Activated B cell treated with CpG ODN at 0.5 μM for 24 hours (primary cell): ENCODE measurements at regions not wholly inside any gene's neighbourhood (a gene's known extent, or its start where the extent isn't known, plus 50 kb on each side); places are given as distances from the start of the nearest gene placed in this dataset.

Source experiments
- ATAC-seq: fragments of 200-7000 bp; cut with Tn5 transposase; one replicate; pipeline ENCODE4 v1.10.0; 2021; ENCODE audit warnings: low read depth, mild to moderate bottlenecking, moderate library complexity
- CTCF ChIA-PET: fragments of 350-600 bp; sonication (Branson Sonifier 250); formaldehyde crosslinking; loops from one replicate; lab custom pipeline; 2021; ENCODE audit warnings: antibody characterized with exemption; lab: Charles Lee
- POLR2A ChIA-PET: fragments of 350-600 bp; sonication (Branson Sonifier 250); formaldehyde crosslinking; loops from one replicate; lab custom pipeline; 2021; ENCODE audit warnings: antibody characterized with exemption; lab: Charles Lee
- DNase-seq: peaks from one replicate; pipeline ENCODE4 v3.0.0; 2022
- H3K27ac Mint-ChIP-seq: one replicate; pipeline ENCODE4 v1.8.0; 2020; ENCODE audit warnings: mixed read lengths
- H3K27me3 Mint-ChIP-seq: one replicate; pipeline ENCODE4 v1.8.0; 2021; ENCODE audit warnings: mixed read lengths
- H3K36me3 Mint-ChIP-seq: one replicate; pipeline ENCODE4 v1.8.0; 2021; ENCODE audit warnings: low read depth, mixed read lengths
- H3K4me1 Mint-ChIP-seq: one replicate; pipeline ENCODE4 v1.8.0; 2021; ENCODE audit warnings: mixed read lengths
- H3K4me3 Mint-ChIP-seq: one replicate; pipeline ENCODE4 v1.8.0; 2020; ENCODE audit warnings: mild to moderate bottlenecking, mixed read lengths
- H3K9me3 Mint-ChIP-seq: one replicate; pipeline ENCODE4 v1.8.0; 2020; ENCODE audit warnings: mixed read lengths
- intact Hi-C: fragments of 100-400 bp; cut with micrococcal nuclease; formaldehyde crosslinking; loops from one replicate; pipeline ENCODE4 v1.15.1; 2024
- TF ChIP-seq, protein P1 (sequence below): fragments of 200-600 bp; IDR thresholded peaks from one replicate; pipeline ENCODE4 v1.8.0; 2022; ENCODE audit warnings: antibody characterized with exemption, mild to moderate bottlenecking

- intact Hi-C loops = loop anchor here (1.0 kb wide), 6 partner anchors 92 to 299 kb away; partner anchors contain the start of gene TNFAIP3
- Mint-ChIP-seq H3K27me3 (no peaks in the 10 kb centered on the region), H3K4me3 (no peak overlapping the region), H3K36me3 (no peaks in the 10 kb centered on the region), H3K27ac (peak overlapping the region; percentile 85), H3K9me3 (no peaks in the 10 kb centered on the region), H3K4me1 (peaks cover 59% of the 10 kb centered on the region)
- no peak for ATAC-seq
- ChIA-PET POLR2A (interaction anchor here (1.0 to 2.4 kb wide), 9 partner anchors 8 to 238 kb away, joined by 3 to 42 read pairs (median 7); partner anchors contain the start of gene TNFAIP3), CTCF (interaction anchor here (0.7 to 2.9 kb wide), 28 partner anchors 11 to 614 kb away, joined by 3 to 41 read pairs (median 4); partner anchors contain the start of gene TNFAIP3)
- no peak for DNase-seq
- TF ChIP-seq, protein P1, sequence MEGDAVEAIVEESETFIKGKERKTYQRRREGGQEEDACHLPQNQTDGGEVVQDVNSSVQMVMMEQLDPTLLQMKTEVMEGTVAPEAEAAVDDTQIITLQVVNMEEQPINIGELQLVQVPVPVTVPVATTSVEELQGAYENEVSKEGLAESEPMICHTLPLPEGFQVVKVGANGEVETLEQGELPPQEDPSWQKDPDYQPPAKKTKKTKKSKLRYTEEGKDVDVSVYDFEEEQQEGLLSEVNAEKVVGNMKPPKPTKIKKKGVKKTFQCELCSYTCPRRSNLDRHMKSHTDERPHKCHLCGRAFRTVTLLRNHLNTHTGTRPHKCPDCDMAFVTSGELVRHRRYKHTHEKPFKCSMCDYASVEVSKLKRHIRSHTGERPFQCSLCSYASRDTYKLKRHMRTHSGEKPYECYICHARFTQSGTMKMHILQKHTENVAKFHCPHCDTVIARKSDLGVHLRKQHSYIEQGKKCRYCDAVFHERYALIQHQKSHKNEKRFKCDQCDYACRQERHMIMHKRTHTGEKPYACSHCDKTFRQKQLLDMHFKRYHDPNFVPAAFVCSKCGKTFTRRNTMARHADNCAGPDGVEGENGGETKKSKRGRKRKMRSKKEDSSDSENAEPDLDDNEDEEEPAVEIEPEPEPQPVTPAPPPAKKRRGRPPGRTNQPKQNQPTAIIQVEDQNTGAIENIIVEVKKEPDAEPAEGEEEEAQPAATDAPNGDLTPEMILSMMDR = peak; percentile 9
Observed at GRCh38 chr6:137708481-137708880, 158.6 kb upstream of the TNFAIP3 start.

GRCh38 chr6:137709424-137710236 lies 157.4 kb upstream of the TNFAIP3 start:
- ATAC-seq (no peak), DNase-seq (no peak)
- no peaks in the 10 kb centered on the region for H3K27me3 Mint-ChIP-seq
- peaks cover 59% of the 10 kb centered on the region for H3K4me1 Mint-ChIP-seq
- POLR2A ChIA-PET = interaction anchor here (0.6 to 2.4 kb wide), 3 partner anchors 158 to 230 kb away, joined by 4 to 42 read pairs (median 7); partner anchors contain the start of gene TNFAIP3
- TF ChIP-seq, protein P1 = no peak
- H3K36me3 Mint-ChIP-seq = no peaks in the 10 kb centered on the region
- H3K9me3 Mint-ChIP-seq = no peaks in the 10 kb centered on the region
- H3K4me3 Mint-ChIP-seq = no peak overlapping the region
- H3K27ac Mint-ChIP-seq = peak overlapping the region; percentile 20
- intact Hi-C loops = loop anchor here (5.0 kb wide), 1 partner anchor 38 kb away; no protein-coding TSS in a partner anchor
- CTCF ChIA-PET = interaction anchor here (0.6 to 2.9 kb wide), 11 partner anchors 11 to 808 kb away, joined by 3 to 41 read pairs (median 10); partner anchors contain the start of gene TNFAIP3

- peaks cover 41% of the 10 kb centered on the region for H3K4me1 Mint-ChIP-seq
- intact Hi-C loops = loop anchor here (5.0 kb wide), 1 partner anchor 35 kb away; no protein-coding TSS in a partner anchor
- ChIA-PET POLR2A (interaction anchor here (1.3 to 1.9 kb wide), 2 partner anchors 26 to 155 kb away, joined by 3 to 5 read pairs; partner anchors contain the start of gene TNFAIP3), CTCF (interaction anchor here (1.1 to 2.8 kb wide), 3 partner anchors 155 to 293 kb away, joined by 3 to 13 read pairs (median 4); partner anchors contain the start of gene TNFAIP3)
- TF ChIP-seq, protein P1 = no peak
- H3K36me3 Mint-ChIP-seq = no peaks in the 10 kb centered on the region
- no peaks in the 10 kb centered on the region for H3K9me3 Mint-ChIP-seq
- DNase-seq (no peak), ATAC-seq (no peak)
- no peaks in the 10 kb centered on the region for H3K27me3 Mint-ChIP-seq
- no peak overlapping the region for H3K4me3 Mint-ChIP-seq
- H3K27ac Mint-ChIP-seq = no peak overlapping the region
Observed at GRCh38 chr6:137711972-137712371, 155.1 kb upstream of the TNFAIP3 start.

DNA sequence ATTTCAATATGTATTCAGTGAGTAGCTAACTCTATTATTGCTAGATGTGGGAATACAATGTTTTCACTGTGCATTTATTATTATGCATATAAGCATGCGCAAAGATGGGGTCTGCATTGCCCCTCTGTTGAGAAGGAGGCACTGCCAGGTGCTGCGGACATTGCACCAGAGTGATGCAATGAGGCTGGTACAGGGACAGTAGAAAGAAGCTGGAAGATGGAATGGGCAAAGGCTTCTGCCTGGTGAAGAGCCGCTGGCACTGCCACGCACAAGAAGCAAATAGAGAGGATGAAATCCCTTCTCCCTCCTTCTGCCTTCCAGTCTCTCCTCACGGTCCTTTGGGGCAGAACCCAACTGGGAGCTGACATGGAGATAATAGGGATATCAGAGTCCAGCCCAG lies 154.5 kb upstream of the TNFAIP3 start:
- TF ChIP-seq, protein P1 = no peak
- ChIA-PET POLR2A (interaction anchor here (0.6 to 1.9 kb wide), 3 partner anchors 26 to 154 kb away, joined by 3 to 5 read pairs (median 4); partner anchors contain the start of gene TNFAIP3), CTCF (interaction anchor here (1.1 to 2.8 kb wide), 2 partner anchors 155 to 160 kb away, joined by 3 to 13 read pairs; partner anchors contain the start of gene TNFAIP3)
- Mint-ChIP-seq H3K36me3 (no peaks in the 10 kb centered on the region), H3K9me3 (no peaks in the 10 kb centered on the region), H3K4me1 (peaks cover 35% of the 10 kb centered on the region), H3K27ac (no peak overlapping the region), H3K27me3 (no peaks in the 10 kb centered on the region), H3K4me3 (no peak overlapping the region)
- ATAC-seq (no peak), DNase-seq (no peak)
- intact Hi-C loops = loop anchor here (5.0 kb wide), 1 partner anchor 35 kb away; no protein-coding TSS in a partner anchor
